GM18858 (cell line): ENCODE measurements at regions not wholly inside any gene's neighbourhood (a gene's known extent, or its start where the extent isn't known, plus 50 kb on each side); places are given as distances from the start of the nearest gene placed in this dataset.

Experiments
- ATAC-seq: cut with Tn5 transposase; IDR thresholded peaks from one replicate; pipeline ENCODE4 v1.9.1; 2021; ENCODE audit not compliant: unreplicated experiment

DNA sequence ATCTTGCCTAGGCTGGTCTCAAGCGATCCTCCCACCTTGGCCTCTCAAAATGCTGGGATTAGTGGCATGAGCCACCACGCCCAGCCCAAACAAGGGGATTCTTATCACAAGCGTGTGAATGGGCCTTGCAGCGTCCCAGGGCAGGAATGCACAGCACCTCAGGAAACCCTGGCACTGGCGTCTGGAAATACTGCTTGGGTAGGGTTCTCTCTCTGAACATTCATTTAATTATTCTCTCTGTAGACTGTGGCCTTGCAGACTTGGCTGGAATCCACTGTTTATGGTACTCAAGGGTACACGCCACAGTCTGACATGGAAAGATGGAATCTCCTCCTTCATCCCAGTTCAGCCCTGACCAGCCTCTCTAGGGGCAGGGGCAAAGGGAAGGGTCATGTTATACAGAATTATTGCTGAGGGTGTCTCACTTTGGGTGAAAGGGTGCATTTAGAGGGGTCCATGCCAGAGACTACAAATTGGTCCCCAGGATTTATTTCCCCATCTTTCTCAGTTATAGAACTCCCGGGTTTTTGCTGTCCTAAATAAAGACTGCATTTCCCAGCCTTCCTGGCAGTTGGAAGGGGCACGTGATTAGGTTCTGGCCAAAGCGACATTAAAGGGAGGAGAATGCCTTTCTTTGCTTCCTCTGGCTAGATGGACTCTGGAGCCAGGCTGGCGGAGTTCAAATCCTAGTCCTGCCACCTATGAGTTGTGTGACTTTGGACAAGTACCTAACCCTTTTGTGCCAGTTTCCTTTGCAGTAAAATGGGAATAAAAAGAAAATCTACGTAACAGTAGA, 147.2 kb upstream of the HAAO start:
- no peak for ATAC-seq

GRCh38 chr2:42938671-42939370, 146.4 kb upstream of the HAAO start:
- ATAC-seq: no peak

- ATAC-seq: no peak
These were observed 144.9 kb upstream of the HAAO start for GRCh38 chr2:42937171-42937875.

DNA sequence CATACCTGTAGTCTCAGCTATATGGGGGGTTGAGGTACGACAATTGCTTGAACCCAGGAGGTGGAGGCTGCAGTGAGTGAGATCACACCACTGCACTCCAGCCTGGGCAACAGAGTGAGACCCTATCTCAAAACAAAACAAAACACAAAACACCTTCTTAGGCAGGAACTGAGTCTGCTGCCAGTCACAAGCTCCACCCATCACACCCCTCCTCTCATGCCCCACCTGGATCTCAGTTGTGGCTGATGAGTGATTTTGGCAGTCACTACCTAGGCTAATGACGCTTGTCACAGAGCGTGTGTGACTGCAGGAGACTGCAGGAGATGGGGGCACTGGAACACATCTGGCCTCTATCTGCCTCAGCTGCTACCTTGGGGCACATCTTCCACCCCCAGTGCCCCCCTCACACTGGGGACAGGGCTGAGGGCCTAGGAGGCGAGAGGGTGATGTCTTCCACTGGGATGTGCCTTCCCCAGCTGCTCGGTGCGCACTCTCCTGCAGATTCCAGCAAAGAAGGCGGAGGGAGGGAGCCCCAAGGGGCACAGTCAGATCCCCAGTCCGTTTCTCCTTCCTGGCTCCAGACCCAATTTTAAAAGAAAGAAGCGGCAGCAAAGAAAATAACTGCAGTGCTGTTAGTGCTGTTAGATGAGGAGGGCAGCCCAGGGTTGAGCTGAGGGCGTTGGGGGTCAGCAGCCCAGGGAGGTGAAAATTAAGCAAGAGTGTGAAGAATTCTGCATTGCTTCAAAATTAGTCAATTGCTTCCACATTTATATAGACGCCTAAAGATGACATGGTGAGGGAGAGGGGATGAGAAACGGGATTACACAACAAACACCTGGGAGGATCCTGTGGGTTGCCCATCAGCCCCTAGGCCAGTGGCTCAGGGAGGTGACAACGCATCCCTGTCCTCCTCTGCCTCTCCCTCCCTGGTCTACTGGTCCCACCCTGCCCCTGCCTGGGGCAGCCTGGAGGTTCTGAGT, 143.6 kb upstream of the HAAO start:
- no peak for ATAC-seq

DNA sequence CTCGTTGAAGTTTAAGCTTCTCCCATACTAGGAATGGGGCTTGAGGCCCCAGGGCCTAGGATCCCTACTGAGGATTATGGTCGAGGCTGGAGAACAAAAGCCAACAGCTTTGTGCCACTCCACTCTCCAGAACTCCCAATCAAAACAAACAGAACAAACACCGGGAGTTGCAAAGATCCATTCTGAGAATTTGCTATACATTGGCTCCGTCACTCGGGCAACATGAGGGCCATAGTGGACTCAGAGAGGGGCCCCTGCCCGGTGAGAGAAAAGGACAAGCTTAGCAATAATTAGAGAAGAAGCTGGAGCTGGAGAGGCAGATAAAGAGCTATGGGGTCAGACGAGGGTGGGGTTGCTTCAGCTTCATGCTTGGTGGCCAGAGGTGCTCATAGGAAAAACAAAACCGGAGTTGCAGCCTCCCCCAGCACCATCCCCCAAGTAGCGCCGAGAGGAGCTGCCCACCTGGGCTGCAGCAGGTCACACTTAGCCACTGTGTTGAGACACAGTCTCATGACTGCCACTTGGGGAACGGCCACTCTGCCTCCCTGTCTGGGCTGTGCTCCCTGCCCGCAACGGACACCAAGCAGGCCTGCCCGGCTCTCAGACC, 142.3 kb upstream of the HAAO start:
- no peak for ATAC-seq

DNA sequence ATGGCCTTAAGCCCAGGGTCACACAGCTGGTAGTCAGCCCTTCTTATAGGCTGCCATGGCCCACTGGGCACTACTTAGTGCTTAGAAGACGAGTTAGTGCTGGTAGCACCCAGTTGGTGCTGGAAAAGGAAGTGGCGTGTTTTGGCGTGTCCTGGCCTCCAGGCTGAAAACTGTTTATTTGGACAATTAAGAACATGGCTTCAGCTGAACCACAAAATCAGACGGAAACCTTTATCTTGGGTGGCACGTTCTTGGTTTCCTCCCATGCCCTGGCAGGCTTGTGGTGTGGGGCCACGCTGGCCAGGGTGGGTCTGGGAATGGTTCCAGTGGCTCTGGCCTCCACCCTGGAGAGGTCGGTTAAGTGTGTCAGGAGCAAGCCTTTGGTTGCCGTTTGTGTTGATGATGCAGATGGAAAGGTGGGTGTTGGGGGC, 141.5 kb upstream of the HAAO start:
- no peak for ATAC-seq

- no peak for ATAC-seq
These were observed 140.1 kb upstream of the HAAO start for GRCh38 chr2:42932271-42933151.

DNA sequence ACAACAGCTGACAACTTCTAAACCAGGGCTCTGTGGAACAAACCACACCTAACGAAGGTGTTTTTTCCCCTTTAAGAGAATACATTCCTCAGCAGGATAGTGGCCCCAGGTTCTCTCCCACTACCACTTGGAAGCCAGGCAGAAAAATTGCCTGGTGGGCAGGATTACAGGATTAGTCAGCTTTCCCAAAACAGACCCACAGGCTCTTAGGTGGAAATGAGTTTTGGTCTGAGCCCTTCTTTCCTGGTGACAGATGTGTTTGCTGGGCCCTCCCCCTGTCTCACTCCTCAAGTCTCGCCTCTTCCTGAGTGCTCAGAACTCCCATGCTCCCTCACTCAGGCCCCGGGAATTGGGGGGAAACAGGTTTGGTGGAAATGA, 139.4 kb upstream of the HAAO start:
- ATAC-seq: no peak

DNA sequence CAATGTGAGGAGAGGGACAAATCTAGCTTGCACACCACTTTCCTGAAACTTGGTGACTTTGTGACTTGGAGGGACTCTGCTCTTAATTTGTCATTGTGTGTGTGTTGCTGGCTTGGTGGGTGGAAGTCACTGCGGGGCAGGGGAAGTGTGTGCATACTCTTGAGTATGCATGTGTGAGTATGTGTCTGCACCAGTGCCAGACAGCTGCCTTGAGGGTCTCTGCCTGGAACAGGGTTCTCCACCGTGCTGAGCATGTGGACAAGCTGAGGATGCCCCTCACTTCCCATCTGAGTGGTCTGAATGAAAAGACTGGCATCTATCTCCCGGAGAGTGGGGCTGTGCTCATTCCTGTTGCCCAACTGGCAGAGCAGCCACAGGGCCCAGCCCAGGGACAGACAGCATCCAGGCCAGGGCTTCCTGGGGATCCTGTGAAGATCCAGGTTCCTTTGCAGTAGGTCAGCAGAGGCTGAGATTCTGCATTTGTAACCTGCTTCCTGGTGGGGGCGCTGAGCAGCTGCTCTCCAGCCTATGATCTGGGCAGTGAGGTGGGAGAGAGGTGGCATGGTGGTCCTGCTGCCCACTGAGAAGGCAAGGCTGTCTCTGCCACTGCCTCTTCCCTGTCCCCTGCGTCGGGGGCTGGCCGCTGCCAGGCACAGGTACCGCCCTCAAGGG, 138.9 kb upstream of the HAAO start:
- no peak for ATAC-seq

DNA sequence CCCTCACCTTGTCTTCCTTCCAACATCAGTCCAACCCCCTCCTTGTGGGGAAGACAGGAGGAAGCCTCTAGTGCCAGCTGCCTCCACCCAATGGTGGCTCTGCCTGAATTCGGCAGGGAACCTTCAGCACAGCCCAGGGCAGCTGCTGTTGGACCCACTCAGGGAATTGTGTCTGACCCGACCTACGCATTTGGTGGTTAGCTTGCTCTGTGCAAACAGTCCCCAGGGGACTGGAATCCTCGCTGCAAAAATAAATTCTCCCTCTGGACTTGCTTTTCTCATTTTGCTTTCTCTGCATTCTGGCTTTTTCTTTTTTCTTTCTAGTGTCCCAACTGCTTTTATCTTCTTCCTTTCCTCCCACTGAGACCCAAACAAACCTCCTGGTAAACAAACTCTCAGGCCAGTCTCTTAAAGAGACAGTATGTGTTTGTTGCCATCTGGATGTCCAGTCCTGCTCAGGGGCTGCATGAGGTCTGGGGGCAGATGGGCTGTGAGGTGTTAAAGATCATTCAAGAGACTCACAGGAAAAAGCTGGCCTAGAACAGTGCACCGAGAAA, 137.7 kb upstream of the HAAO start:
- no peak for ATAC-seq

GRCh38 chr2:42929546-42930024, 137.2 kb upstream of the HAAO start:
- ATAC-seq: no peak

DNA sequence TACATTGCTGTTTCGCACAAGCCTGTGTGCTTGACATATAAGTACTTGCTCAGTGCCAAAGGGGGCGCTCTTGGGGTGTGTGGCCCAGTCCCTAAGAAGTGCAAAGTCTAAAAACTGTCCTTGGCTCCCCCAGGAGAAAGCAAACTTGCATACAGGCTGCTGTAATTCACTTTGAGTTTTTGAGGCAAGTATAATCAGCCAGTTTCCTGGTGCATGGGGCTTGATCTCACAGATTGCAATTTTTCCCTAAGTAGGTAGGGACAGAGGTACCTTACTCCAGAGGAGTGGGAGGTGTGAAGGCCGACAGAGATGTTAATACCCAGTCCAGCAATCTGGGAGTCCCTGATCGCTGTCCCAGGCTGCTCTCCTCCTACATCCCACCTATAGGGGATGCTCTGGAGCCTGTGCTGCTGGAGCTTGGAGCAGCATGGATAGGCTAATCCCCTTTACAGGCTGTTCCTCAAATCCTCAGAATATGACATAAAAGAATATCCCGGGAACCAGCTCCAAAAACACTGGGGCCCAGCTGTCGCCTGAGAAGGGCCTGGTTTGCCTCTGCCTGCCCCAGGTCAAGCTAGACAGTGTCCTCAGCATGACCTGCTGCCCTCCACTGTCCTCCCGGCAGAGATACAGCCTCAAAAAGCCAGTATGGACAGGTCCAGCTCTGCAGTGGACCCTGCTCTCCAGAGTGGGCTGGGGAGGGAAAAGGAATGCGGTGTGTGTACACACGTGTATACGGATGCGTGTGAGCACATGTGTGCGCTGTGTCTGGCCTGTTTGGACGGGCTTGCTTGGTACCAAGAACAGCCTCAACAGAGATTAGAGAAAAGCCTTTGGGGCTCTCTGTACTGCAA, 136.5 kb upstream of the HAAO start:
- no peak for ATAC-seq

GRCh38 chr2:42928161-42928691, 135.8 kb upstream of the HAAO start:
- no peak for ATAC-seq

DNA sequence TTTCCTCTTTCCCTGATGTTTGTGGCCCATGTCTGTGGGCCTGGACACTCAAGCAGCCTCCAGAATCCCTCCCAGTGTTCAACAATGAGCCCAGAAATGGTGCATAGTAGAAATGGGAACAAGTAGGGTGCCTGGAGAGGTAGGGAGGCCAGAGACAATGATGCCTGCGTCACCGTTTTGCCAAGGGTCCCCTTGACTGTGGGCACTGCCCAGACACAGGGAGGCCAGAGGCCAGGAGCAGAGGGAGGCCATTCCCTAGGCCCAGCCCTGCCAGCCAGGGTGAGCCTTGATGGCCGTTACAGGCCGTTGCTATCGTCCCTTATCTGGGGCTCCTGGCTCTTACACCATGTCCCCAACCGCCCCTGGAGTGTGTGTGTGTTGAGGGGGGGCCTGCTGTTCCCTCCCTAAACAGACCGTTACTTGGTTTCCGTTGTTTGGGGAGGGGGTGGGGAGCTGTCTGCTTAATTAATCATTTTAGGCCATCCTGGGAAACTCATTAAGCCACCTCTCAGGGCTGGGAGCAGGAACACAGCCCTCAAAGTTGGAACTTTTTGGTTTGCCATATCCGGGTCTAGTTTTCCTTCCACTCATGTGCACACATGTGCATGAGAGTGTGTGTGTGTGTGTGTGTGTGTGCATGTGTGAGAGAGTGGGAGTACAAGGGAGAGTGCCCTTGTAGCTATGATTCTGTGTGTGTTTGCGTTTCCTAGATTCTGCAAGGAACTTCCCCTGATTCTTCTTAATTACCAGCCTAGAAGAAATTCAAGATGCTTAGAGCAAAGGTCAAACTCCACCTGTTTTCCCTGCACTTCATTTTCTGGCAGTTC, 135.2 kb upstream of the HAAO start:
- ATAC-seq: no peak

GRCh38 chr2:42926434-42927333, 134.3 kb upstream of the HAAO start:
- ATAC-seq: no peak
